ENCODE measurements at regions not wholly inside any gene's neighbourhood (a gene's known extent, or its start where the extent isn't known, plus 50 kb on each side); places are given as distances from the start of the nearest gene placed in this dataset.
"Not testable (repeated sequence)": the region's sequence is repeated elsewhere in the genome, so short reads cannot be mapped to it uniquely, and the experiment has no call there.

DNA sequence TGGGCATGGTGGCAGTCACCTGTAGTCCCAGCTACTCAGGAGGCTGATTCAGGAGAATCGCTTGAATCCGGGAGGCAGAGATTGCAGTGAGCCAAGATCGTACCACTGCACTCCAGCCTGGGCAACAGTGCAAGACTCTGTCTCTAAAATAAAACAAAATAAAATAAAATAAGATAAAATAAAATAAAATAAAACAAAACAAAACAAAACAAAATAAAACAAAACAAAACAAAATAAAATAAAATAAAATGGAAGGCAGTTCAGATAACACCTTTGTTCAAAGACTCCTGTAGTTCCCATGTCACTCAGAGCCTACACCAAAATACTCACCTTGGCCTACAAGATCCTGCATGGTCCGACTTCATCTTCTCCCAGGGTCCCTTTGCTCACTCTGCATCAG is 61.3 kb downstream of the SYF2 start:
- H3K27me3 ChIP-seq (replicated peaks; ENCODE audit: control insufficient read depth, insufficient read depth, low read length), result peaks cover 17% of the 10 kb centered on the region
- not testable (repeated sequence) for DNase-seq (ENCODE audit: low read depth); H3K4me3 ChIP-seq (ENCODE audit: low read length); H3K4me1 ChIP-seq (ENCODE audit: control insufficient read depth, insufficient read depth, low read length); H3K9me3 ChIP-seq (ENCODE audit: control insufficient read depth, low read length); H3K9ac ChIP-seq (ENCODE audit: low read length); H3K36me3 ChIP-seq (ENCODE audit: control insufficient read depth, insufficient read depth, low read length, severe bottlenecking)

- Histone ChIP-seq H3K4me1 (ENCODE audit: control insufficient read depth, insufficient read depth, low read length) (no peaks in the 10 kb centered on the region), H3K9ac (ENCODE audit: low read length) (no peak overlapping the region), H3K9me3 (ENCODE audit: control insufficient read depth, low read length) (peaks cover 6% of the 10 kb centered on the region), H3K4me3 (ENCODE audit: low read length) (no peak overlapping the region), H3K36me3 (ENCODE audit: control insufficient read depth, insufficient read depth, low read length, severe bottlenecking) (no peaks in the 10 kb centered on the region), H3K27me3 (replicated peaks; ENCODE audit: control insufficient read depth, insufficient read depth, low read length) (peaks cover 17% of the 10 kb centered on the region)
- DNase-seq (ENCODE audit: low read depth), result no peak
These were observed 61.9 kb downstream of the SYF2 start for GRCh38 chr1:25170439-25170838.

DNA sequence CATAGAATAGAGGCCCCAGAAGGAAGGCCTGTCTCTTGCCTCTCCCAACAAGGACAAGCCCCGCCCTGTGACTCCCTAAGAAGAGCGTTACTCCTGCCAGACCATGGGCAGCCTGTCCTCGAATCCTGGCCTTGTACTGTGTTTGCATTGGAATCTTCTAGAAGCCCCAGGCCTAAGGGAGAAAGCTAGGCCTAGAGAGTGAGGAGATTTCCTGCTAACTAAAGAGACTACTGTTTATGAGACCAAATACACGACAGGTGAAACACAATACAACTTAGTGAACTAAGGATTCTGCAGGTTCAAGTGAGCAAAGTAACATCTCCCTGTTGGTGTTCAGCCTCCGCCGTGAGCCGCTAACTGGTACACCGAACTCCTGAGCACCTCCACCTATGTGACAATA is 62.7 kb downstream of the SYF2 start:
- Histone ChIP-seq H3K4me1 (ENCODE audit: control insufficient read depth, insufficient read depth, low read length) (no peaks in the 10 kb centered on the region), H3K27me3 (replicated peaks; ENCODE audit: control insufficient read depth, insufficient read depth, low read length) (peaks cover 17% of the 10 kb centered on the region), H3K9me3 (ENCODE audit: control insufficient read depth, low read length) (peaks cover 6% of the 10 kb centered on the region), H3K4me3 (ENCODE audit: low read length) (no peak overlapping the region), H3K36me3 (ENCODE audit: control insufficient read depth, insufficient read depth, low read length, severe bottlenecking) (no peaks in the 10 kb centered on the region), H3K9ac (ENCODE audit: low read length) (no peak overlapping the region)
- DNase-seq (ENCODE audit: low read depth), result no peak

DNA sequence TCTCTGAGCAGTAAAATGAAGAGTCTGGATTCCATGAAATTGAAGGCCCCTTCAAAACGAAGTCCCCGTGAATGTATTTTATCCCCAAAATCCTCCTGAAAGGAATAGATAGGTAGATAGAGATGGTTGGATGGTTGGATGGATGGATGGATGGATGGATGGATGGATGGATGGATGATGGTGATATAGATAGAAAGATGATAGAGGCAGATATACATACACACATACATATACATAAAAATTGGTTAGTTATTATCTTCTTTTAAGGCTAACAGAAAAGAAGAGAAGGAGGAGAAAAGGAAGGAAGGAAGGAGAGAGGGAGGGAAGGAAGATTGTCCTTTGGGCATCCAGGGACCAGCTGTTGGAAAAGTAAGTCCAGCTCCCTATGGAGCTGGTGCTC is 63.1 kb downstream of the SYF2 start:
- DNase-seq (ENCODE audit: low read depth), result no peak
- H3K4me3 ChIP-seq (ENCODE audit: low read length), result no peak overlapping the region
- H3K4me1 ChIP-seq (ENCODE audit: control insufficient read depth, insufficient read depth, low read length), result no peaks in the 10 kb centered on the region
- peaks cover 6% of the 10 kb centered on the region for H3K9me3 ChIP-seq (ENCODE audit: control insufficient read depth, low read length)
- peaks cover 17% of the 10 kb centered on the region for H3K27me3 ChIP-seq (replicated peaks; ENCODE audit: control insufficient read depth, insufficient read depth, low read length)
- H3K36me3 ChIP-seq (ENCODE audit: control insufficient read depth, insufficient read depth, low read length, severe bottlenecking), result no peaks in the 10 kb centered on the region
- no peak overlapping the region for H3K9ac ChIP-seq (ENCODE audit: low read length)

GRCh38 chr1:25168193-25169071 is 63.9 kb downstream of the SYF2 start:
- Histone ChIP-seq H3K4me3 (ENCODE audit: low read length) (no peak overlapping the region), H3K36me3 (ENCODE audit: control insufficient read depth, insufficient read depth, low read length, severe bottlenecking) (no peaks in the 10 kb centered on the region)
- no peak for DNase-seq (ENCODE audit: low read depth)

GRCh38 chr1:25167269-25168192 is 64.8 kb downstream of the SYF2 start:
- Histone ChIP-seq H3K4me1 (ENCODE audit: control insufficient read depth, insufficient read depth, low read length) (no peaks in the 10 kb centered on the region), H3K9ac (ENCODE audit: low read length) (no peak overlapping the region), H3K27me3 (replicated peaks; ENCODE audit: control insufficient read depth, insufficient read depth, low read length) (peaks cover 17% of the 10 kb centered on the region), H3K9me3 (ENCODE audit: control insufficient read depth, low read length) (peaks cover 6% of the 10 kb centered on the region), H3K4me3 (ENCODE audit: low read length) (no peak overlapping the region), H3K36me3 (ENCODE audit: control insufficient read depth, insufficient read depth, low read length, severe bottlenecking) (no peaks in the 10 kb centered on the region)
- no peak for DNase-seq (ENCODE audit: low read depth)

More at GRCh38 chr1:25168193-25169071, 63.9 kb downstream of the SYF2 start:
- Histone ChIP-seq H3K27me3 (replicated peaks; ENCODE audit: control insufficient read depth, insufficient read depth, low read length) (peaks cover 17% of the 10 kb centered on the region), H3K9ac (ENCODE audit: low read length) (no peak overlapping the region), H3K4me1 (ENCODE audit: control insufficient read depth, insufficient read depth, low read length) (no peaks in the 10 kb centered on the region), H3K9me3 (ENCODE audit: control insufficient read depth, low read length) (peaks cover 6% of the 10 kb centered on the region)

DNA sequence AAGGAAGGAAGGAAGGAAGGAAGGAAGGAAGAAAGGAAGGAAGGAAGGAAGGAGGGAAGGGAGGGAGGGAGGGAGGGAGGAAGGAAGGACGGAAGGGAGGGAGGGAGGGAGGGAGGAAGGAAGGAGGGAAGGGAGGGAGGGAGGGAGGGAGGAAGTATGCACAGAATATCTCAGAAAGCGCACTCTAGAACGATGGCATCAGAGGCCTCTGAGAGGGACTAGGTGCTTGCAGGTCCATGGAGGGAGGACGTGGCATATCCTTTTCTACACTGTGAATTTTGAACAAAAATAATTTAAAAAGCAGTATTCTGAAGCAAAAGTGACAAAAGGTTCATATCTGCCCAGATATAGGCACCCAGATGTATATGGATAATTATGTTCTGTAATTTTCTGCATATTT is 65.5 kb downstream of the SYF2 start:
- Histone ChIP-seq H3K9ac (ENCODE audit: low read length) (no peak overlapping the region), H3K9me3 (ENCODE audit: control insufficient read depth, low read length) (peaks cover 6% of the 10 kb centered on the region), H3K4me1 (ENCODE audit: control insufficient read depth, insufficient read depth, low read length) (no peaks in the 10 kb centered on the region), H3K27me3 (replicated peaks; ENCODE audit: control insufficient read depth, insufficient read depth, low read length) (peaks cover 18% of the 10 kb centered on the region), H3K4me3 (ENCODE audit: low read length) (no peak overlapping the region), H3K36me3 (ENCODE audit: control insufficient read depth, insufficient read depth, low read length, severe bottlenecking) (no peaks in the 10 kb centered on the region)
- DNase-seq (ENCODE audit: low read depth), result no peak

DNA sequence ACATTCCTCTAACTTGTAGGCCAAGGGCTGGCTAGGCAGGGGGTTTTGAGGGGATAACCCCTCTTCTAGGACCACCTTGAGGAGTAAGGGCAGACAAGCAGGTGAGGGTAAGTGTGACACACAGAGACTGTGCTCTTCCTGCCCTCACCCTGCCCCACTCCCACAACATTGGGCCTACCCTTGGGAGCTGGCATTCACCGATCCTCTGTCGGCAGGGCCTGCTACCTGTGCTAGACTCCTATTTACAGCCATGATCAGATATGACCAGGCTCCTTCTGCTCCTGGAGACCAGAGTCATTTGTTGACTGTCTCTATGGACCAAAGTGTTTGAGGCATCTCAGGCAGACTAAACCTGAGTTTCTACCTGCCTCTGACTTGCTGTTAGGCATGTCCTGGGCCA is 68.3 kb downstream of the SYF2 start:
- Histone ChIP-seq H3K4me1 (ENCODE audit: control insufficient read depth, insufficient read depth, low read length) (no peaks in the 10 kb centered on the region), H3K36me3 (ENCODE audit: control insufficient read depth, insufficient read depth, low read length, severe bottlenecking) (no peaks in the 10 kb centered on the region), H3K4me3 (ENCODE audit: low read length) (no peak overlapping the region), H3K9me3 (ENCODE audit: control insufficient read depth, low read length) (peaks cover 6% of the 10 kb centered on the region), H3K27me3 (replicated peaks; ENCODE audit: control insufficient read depth, insufficient read depth, low read length) (peaks cover 31% of the 10 kb centered on the region), H3K9ac (ENCODE audit: low read length) (no peak overlapping the region)
- no peak for DNase-seq (ENCODE audit: low read depth)

DNA sequence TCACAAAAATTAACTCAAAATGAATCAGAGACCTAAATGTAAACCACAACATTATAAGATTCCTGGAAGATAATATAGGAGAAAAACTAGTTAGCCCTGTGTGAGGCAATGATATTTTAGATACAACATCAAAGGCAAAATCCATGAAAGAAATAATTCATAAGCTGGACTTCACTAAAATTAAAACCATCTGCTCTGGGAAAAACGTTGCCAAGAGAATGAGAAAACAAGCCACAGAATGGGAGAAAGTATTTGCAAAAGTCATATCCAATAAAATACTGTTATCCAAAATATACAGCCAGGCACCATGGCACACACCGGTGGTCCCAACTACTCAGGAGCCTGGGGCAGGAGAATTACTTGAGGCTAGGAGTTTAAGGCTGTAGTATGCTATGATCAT is 70.3 kb downstream of the SYF2 start:
- DNase-seq (ENCODE audit: low read depth), result peak; percentile 78
- Histone ChIP-seq H3K4me1 (ENCODE audit: control insufficient read depth, insufficient read depth, low read length) (no peaks in the 10 kb centered on the region), H3K9me3 (ENCODE audit: control insufficient read depth, low read length) (peaks cover 9% of the 10 kb centered on the region), H3K9ac (ENCODE audit: low read length) (no peak overlapping the region), H3K27me3 (replicated peaks; ENCODE audit: control insufficient read depth, insufficient read depth, low read length) (peaks cover 24% of the 10 kb centered on the region), H3K4me3 (ENCODE audit: low read length) (no peak overlapping the region), H3K36me3 (ENCODE audit: control insufficient read depth, insufficient read depth, low read length, severe bottlenecking) (no peaks in the 10 kb centered on the region)

- DNase-seq (ENCODE audit: low read depth), result no peak
These were observed 74.5 kb downstream of the SYF2 start for GRCh38 chr1:25157846-25158245.

DNA sequence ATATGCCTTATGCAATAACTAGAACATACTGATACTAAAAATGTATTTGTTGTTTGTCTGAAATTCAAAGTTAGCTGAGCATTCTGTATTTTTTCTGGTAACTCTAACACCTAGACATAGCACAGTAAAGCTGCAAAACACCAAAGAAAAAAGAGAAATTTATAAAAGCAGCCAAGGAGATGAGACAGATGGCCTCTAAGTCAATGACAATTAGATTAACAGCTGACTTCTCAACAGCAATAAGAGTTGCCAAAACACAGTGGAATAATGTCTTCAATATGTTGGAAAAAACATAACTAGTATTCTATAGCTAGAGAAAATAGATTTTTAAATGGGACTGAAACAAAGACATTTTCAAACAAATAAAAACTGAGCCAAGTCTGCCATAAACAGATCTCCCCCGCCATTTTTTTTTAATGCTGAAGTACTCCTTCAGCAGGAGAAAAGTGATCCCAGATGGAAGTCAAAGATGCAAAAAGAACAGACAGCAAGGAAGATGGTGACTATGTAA is 81.3 kb downstream of the SYF2 start:
- peaks cover 28% of the 10 kb centered on the region for H3K9me3 ChIP-seq (ENCODE audit: control insufficient read depth, low read length)
- H3K9ac ChIP-seq (ENCODE audit: low read length), result no peak overlapping the region
- H3K4me1 ChIP-seq (ENCODE audit: control insufficient read depth, insufficient read depth, low read length), result peaks cover 3% of the 10 kb centered on the region
- no peaks in the 10 kb centered on the region for H3K36me3 ChIP-seq (ENCODE audit: control insufficient read depth, insufficient read depth, low read length, severe bottlenecking)
- DNase-seq (ENCODE audit: low read depth), result no peak
- H3K4me3 ChIP-seq (ENCODE audit: low read length), result no peak overlapping the region
- H3K27me3 ChIP-seq (replicated peaks; ENCODE audit: control insufficient read depth, insufficient read depth, low read length), result peaks cover 47% of the 10 kb centered on the region

More at GRCh38 chr1:25157846-25158245, 74.5 kb downstream of the SYF2 start:
- H3K36me3 ChIP-seq (ENCODE audit: control insufficient read depth, insufficient read depth, low read length, severe bottlenecking), result no peaks in the 10 kb centered on the region
- H3K4me1 ChIP-seq (ENCODE audit: control insufficient read depth, insufficient read depth, low read length), result no peaks in the 10 kb centered on the region
- no peak overlapping the region for H3K4me3 ChIP-seq (ENCODE audit: low read length)
- H3K27me3 ChIP-seq (replicated peaks; ENCODE audit: control insufficient read depth, insufficient read depth, low read length), result peaks cover 34% of the 10 kb centered on the region
- H3K9ac ChIP-seq (ENCODE audit: low read length), result no peak overlapping the region
- peaks cover 20% of the 10 kb centered on the region for H3K9me3 ChIP-seq (ENCODE audit: control insufficient read depth, low read length)

Data from adipocyte (in vitro differentiated cells).